ENCODE measurements at regions not wholly inside any gene's neighbourhood (a gene's known extent, or its start where the extent isn't known, plus 50 kb on each side); places are given as distances from the start of the nearest gene placed in this dataset.
"Not testable (repeated sequence)": the region's sequence is repeated elsewhere in the genome, so short reads cannot be mapped to it uniquely, and the experiment has no call there.

- H3K4me3 ChIP-seq (ENCODE audit: control insufficient read depth, low read depth, low read length): no peak overlapping the region
- DNase-seq (ENCODE audit: low read depth): peak; percentile 87
- TF ChIP-seq CTCF (conservative IDR thresholded peaks at IDR 0.05; ENCODE audit: control insufficient read depth, insufficient read depth, low read depth, low read length): no peak
These were observed 130.8 kb downstream of the CAPZA3 start for GRCh38 chr12:18868717-18869116.

GRCh38 chr12:18872770-18873169, 134.9 kb downstream of the CAPZA3 start:
- TF ChIP-seq CTCF (conservative IDR thresholded peaks at IDR 0.05; ENCODE audit: control insufficient read depth, insufficient read depth, low read depth, low read length): no peak
- DNase-seq (ENCODE audit: low read depth): no peak
- H3K4me3 ChIP-seq (ENCODE audit: control insufficient read depth, low read depth, low read length): no peak overlapping the region

GRCh38 chr12:18878676-18879180, 140.8 kb downstream of the CAPZA3 start:
- H3K4me3 ChIP-seq (ENCODE audit: control insufficient read depth, low read depth, low read length): no peak overlapping the region
- no peak for TF ChIP-seq CTCF (conservative IDR thresholded peaks at IDR 0.05; ENCODE audit: control insufficient read depth, insufficient read depth, low read depth, low read length)
- no peak for DNase-seq (ENCODE audit: low read depth)

- no peak for DNase-seq (ENCODE audit: low read depth)
- no peak for TF ChIP-seq CTCF (conservative IDR thresholded peaks at IDR 0.05; ENCODE audit: control insufficient read depth, insufficient read depth, low read depth, low read length)
- H3K4me3 ChIP-seq (ENCODE audit: control insufficient read depth, low read depth, low read length): no peak overlapping the region
These were observed 144.8 kb downstream of the CAPZA3 start for GRCh38 chr12:18882690-18883089.

GRCh38 chr12:18886962-18887361, 149.0 kb downstream of the CAPZA3 start:
- TF ChIP-seq CTCF (conservative IDR thresholded peaks at IDR 0.05; ENCODE audit: control insufficient read depth, insufficient read depth, low read depth, low read length): no peak
- H3K4me3 ChIP-seq (ENCODE audit: control insufficient read depth, low read depth, low read length): no peak overlapping the region
- DNase-seq (ENCODE audit: low read depth): no peak

GRCh38 chr12:18887368-18887767, 149.4 kb downstream of the CAPZA3 start:
- no peak for DNase-seq (ENCODE audit: low read depth)
- no peak overlapping the region for H3K4me3 ChIP-seq (ENCODE audit: control insufficient read depth, low read depth, low read length)
- no peak for TF ChIP-seq CTCF (conservative IDR thresholded peaks at IDR 0.05; ENCODE audit: control insufficient read depth, insufficient read depth, low read depth, low read length)

- no peak for DNase-seq (ENCODE audit: low read depth)
- TF ChIP-seq CTCF (conservative IDR thresholded peaks at IDR 0.05; ENCODE audit: control insufficient read depth, insufficient read depth, low read depth, low read length): no peak
- H3K4me3 ChIP-seq (ENCODE audit: control insufficient read depth, low read depth, low read length): no peak overlapping the region
These were observed 150.1 kb downstream of the CAPZA3 start for GRCh38 chr12:18888047-18888446.

- not testable (repeated sequence) for H3K4me3 ChIP-seq (ENCODE audit: control insufficient read depth, low read depth, low read length); DNase-seq (ENCODE audit: low read depth)
These were observed 152.7 kb downstream of the CAPZA3 start for GRCh38 chr12:18890621-18891020.

Data from fibroblast of mammary gland (primary cell).